B cell (primary cell): ENCODE measurements at regions not wholly inside any gene's neighbourhood (a gene's known extent, or its start where the extent isn't known, plus 50 kb on each side); places are given as distances from the start of the nearest gene placed in this dataset.
A peak's percentile ranks its signal among the peaks of the same experiment; 100 is the strongest.

Source experiments
- CTCF ChIP-seq: fragments of 200-600 bp; IDR thresholded peaks from one replicate; pipeline ENCODE4 v1.8.0; 2022; ENCODE audit warnings: antibody characterized with exemption, mild to moderate bottlenecking
- EZH2 ChIP-seq: IDR thresholded peaks from 2 replicates; pipeline ENCODE4 v1.6.1; 2012; ENCODE audit warnings: borderline replicate concordance, low read depth, mild to moderate bottlenecking, moderate library complexity, low read length; ENCODE audit not compliant: insufficient read depth, poor library complexity, severe bottlenecking

DNA sequence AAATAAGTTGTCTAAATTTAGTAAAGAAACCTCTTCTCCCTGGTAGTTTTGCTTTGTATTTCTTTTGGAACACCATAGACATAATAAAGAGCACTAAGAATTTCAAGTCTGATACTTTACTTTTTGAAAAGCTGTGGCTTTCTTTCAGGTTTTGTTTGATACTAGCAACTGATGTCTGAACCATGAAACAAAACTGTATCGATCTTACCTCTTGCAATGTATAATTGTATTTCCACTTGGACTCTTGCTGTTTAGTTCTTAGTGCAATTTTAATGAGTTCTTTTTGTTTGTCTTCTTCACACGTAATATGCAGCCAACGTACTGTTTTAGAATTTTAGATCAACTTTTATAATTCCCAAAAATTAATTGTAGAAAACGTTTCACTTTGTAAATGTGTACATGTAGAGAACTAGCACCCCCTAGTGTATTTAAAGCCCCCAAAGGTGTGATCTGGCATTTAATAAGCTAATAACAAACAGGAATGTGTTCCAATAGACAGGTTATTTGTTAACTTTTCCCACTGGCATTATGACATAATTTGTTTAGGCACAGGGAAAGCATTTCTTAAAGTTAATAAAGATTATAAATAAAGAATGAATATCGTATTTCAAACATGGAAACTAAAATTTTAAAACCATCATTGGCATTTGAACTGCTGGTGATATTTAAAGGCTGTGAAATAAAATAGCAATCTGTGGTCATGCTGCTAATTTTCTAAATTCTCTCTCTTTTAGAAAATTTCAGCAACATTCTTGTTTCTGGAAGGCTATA lies 289.1 kb upstream of the DNAJC19 start:
- TF ChIP-seq CTCF (peak; percentile 54), EZH2 (no peak)
